ENCODE measurements at regions not wholly inside any gene's neighbourhood (a gene's known extent, or its start where the extent isn't known, plus 50 kb on each side); places are given as distances from the start of the nearest gene placed in this dataset.

DNA sequence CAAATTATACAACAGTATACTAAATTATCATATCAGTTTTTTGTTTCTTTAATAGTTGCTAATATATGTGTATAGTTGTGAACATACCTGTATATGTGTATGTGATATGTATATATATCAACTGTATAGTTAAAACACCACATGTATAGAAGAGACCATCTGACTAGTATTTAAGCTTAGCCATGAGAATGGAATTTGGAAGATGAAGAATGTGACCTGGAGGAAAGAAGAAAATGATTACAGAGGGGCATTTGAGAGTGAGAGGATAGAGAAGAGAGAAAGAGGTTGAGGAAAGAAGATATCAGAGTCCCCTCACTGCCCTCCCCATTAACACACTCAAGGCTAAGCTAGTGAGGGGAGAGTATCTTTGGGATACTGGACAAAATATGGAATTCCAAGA, 335.9 kb downstream of the BCKDHB start:
- peak; percentile 39 for DNase-seq

DNA sequence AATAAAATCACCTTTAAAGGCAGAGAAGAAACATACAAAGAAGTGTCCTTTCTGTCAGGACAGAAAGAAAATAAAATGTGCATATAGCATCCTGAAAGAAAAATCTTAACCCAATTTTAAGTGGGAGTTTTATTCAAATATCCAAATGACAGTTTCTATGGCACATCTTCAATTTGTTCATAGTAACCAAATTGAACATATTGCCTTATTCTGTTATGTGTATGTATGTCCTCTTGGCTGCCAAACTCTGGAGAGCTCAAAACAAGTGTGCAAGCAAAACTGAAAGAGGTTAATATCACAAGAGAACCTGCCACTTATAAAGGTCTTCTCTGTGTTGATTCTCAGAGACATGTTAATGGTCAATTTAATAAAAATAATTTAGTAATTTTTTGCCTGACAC, 334.7 kb downstream of the BCKDHB start:
- DNase-seq: no peak

DNA sequence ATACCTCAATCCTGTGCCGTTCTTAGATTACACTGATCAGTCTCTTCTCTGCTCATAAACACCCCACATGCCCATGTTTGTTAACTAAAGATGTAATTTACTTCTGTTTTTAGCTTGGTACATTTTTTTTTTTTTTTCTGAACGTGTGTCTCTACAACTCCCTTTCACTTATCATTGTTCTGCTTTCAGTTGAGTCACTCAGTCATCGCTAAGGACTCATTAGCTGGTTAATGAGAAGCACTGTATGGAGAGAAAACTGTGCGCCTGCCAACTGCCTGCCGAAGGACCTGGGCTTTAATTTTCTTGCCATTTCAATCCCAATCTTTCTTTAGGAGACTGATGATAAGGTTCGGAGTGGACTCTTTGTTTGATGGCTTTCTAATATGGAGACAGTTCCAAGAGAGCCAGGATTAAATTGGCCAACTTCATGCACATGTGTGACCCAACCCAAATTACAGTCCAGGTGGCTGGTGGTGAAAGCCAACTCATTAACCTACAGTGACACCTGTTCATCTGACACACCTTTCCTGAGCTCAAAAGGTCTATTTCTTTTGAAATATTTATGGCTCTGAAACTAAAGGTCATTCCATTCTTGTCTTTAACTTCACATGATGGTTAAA, 334.1 kb downstream of the BCKDHB start:
- DNase-seq: no peak

DNA sequence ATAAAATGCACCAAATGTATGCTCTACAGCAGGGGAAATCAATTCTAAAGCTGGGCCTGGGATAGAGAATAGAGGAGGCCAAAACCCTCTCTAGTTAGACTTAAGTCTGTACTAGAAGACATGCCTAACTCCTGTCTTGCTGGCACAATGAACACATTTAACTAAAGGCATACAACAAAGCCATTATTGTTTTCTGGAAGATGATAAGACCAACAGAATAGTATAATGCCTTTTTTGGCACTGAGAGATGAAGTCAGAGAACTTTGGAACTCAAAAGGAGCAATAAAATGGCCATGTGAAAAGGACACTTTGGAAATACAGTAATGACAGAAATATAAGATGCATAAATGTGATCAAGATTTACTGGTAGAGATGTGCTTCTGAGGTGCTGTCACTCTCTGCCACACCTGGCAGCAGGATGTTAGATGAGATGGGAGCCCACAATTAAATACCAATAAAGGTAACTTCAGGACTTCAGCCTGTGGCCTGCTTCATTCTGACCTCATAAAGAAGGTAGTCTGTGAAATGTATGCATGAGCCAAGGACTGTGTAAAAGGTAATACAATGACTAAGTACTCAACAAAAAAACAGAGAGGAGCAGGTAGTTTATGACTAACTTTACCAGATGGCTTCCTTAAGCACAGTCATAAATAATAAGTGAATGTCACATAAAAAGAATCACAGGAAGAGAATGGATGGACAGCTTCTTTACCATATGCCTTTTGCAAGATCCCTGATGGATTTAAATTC, 333.4 kb downstream of the BCKDHB start:
- DNase-seq: no peak

DNA sequence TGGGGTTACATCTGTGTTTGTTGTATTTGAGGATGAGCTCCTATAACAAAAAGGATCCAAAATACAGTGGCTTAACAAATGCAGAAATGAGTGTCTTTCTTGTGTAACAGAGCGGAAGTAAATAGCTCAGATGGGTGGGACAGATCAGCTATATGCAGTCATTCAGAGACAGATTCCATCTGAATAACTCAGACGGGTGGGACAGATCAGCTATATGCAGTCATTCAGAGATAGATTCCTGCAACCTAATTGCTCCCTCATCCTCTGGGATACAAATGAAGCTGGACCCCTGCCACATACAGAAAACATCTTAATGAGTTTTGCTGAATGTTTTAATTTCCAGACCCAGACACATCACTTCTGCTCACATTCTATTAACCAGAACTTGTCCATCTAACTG, 332.3 kb downstream of the BCKDHB start:
- peak; percentile 95 for DNase-seq

DNA sequence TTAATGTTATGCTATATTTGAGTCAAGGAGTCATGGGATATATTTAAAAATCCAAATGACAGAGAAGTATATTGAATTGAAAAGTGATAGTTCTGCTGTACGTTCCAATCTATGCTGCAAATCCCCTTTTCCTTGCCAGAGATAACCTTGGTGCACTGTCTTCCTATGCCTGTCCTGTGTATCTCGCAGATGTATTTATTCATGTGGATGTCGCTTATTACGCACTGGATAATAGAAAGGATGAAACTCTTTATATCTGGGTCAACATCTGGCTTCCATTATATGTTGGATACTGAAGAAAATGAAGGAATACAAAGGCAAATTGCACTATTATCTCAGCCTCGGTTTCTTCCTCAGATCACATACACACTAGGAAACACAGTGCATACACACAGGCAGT, 331.3 kb downstream of the BCKDHB start:
- no peak for DNase-seq

DNA sequence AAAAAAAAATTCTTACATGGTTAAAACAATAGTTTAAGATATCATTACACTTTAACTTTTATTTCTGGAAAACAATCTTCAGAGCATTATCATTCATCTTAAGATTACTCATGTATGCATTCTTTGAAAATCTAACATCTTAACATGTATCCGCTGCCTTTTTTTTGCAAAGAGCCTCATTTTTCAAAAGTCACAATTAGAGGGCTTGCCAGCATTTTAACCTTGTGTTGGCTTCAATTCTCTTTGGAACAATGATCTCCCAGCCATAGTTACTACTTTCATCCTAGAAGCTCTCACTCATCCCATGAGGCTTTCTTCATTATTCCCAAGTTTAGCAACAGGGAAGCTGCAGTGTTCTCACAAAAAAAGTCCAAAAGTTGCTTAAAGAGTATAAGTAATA, 330.8 kb downstream of the BCKDHB start:
- DNase-seq: peak; percentile 80

DNA sequence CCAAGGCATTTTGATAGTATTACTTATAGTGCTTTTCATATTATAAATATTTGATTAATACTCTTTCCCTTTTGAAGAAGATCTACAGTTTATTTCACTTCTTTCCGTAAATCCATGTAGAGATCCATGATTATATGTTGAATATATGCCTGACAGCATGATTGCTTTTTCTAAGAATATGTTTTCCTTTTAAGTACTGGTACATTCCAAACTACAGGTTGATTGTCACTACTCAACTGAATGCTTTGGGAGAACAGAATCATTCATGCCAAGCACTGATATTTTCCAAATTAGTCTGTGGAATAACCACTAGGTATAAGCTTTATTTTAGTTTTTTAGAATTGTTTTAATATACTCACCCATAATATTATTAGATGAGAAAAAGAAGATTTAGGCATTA, 330.2 kb downstream of the BCKDHB start:
- no peak for DNase-seq

DNA sequence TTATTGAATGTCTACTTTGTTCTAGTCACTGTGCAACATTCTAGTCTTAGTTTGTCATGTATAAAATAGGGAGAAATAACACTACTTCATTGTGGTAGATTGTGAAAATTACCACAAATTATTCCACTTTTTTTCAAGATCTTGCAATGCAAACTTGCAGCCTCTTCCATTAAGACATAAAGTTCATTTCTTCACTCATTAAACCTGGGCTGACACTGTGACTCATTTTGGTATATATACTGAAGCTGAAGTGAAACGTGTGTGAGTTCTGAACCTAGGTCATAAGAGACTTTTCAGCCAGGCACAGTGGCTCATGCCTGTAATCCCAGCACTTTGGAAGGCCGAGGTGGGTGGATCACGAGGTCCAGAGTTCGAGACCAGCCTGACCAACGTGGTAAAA, 329.0 kb downstream of the BCKDHB start:
- no peak for DNase-seq

DNA sequence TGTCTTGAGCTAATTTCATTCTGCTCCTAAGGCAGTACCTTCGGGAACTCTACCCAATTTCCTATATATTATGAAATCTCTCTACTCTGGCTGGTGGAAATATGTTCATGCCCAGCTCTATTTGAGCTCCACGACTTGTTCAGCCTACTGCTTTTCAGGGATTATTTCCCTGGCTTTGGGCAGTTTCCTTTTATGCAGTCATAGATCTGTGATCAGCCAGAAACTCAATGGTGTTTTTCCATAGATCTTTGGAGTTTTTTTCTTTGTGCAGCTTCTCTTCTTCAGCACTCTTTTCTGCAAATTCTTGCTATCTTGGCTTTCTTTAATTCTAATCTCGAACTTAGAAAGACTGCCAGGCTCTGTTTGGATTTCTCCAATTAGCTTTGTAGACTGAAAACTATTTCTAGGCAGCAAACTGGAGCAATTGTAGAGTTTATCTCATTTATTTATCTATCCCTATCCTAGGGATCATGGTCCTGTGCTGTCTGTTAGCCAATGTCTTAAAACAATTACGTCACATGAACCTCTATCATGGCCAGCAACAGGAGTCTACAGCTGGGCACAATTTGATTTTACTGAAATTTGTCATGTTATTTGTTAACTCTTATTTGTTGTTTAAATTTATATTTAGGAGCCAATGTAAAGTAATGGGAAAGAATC, 328.4 kb downstream of the BCKDHB start:
- no peak for DNase-seq

DNA sequence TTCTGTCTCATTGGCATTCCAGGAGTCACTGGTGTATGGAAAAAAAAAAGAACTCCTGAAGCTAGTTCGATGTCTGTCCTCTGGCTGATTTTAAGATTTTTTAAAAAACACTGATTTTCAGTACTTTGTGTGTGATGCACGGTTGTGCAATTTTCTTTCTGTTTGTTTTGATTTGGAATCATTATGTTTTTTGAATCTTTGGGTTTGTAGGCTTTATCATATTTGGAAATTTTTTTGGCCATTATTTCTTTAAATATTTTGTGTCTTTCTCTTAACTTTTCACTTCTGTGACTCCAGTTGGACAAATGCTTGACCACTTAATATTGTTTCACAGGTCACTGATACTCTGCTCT, 327.2 kb downstream of the BCKDHB start:
- DNase-seq: no peak

DNA sequence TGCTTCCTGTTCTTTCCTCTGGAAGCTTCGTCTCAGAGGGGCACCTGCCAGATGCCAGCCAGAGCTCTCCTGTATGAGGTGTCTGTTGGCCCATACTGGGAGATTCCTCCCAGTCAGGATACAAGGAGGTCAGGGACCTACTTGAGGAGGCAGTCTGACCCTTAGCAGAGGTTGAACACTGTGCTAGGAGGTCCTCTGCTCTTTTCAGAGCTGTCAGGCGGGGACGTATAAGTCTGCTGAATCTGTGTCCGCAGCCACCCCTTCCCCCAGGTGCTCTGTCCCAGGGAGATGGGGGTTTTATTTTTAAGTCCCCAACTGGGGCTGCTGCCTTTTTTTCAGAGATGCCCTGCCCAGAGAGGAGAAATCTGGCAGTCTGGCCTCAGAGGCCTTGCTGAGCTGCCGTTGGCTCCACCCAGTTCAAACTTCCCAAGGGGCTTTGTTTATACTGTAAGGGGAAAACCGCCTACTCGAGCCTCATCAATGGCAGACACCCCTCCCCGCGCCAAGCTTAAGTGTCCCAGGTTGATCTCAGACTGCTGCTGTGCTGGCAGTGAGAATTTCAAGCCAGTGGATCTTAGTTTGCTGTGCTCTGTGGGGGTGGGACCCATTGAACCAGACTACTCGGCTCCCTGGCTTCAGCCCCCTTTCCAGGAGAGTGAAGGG, 326.7 kb downstream of the BCKDHB start:
- no peak for DNase-seq

DNA sequence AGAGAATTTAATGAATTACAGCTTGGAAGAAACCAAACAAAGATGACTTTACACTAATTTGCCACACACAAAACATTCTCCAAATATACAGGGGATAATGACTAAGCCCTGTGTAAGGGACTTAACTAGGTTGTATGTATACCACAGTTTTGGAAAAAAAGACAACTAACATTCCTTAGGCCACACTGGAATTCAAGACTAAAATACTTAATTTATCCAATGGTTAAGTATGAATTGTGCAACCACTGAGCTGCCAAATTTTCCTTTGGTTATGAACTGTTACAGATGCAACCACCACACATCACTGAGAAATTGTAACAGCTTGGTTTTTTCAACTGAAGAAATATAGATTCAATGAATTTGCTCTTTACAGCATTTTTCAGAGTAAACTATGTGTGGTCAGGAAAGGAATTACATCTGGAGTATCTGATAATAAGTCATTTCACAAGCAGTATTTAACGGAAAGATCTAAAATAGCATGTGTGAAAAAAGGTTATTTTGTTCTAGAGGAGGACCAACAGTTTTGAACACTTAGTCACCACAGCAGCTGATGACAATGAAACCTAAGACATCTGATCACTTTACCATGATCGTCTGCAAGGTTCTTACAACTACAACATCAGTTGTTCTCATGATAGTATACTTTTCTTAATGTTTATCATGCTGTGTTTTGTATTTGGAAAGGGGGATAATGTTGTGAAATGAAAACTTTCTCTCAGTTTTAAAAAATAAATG, 318.8 kb downstream of the BCKDHB start:
- DNase-seq: peak; percentile 100

DNA sequence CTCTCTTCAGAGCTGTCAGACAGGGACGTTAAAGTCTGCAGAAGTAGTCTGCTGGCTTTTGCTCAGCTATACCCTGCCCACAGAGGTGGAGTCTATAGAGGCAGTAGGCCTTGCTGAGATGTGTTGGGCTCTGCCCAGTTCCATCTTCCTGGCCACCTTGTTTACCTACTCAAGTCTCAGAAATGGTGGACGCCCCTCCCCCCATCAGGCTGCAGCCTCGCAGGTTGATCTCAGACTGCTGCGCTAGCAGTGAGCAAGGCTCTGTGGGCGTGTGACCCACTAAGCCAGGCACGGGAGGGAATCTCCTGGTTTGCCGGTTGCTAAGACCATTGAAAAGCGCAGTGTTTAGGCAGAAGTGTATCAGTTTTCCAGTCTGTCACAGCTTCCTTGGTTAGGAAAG, 305.0 kb downstream of the BCKDHB start:
- DNase-seq: no peak

DNA sequence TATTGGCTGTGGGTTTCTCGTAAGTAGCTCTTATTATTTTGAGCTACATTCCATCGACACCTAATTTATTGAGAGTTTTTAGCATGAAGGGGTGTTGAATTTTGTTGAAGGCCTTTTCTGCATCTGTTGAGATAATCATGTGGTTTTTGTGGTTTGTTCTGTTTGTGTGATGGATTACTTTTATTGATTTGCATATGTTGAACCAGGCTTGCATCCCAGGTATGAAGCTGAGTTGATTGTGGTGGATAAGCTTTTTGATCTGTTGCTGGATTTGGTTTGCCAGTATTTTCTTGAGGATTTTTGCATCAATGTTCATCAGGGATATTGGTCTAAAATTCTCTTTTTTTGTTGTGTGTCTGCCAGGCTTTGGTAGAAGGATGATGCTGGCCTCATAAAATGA, 301.5 kb downstream of the BCKDHB start:
- DNase-seq: peak; percentile 81

DNA sequence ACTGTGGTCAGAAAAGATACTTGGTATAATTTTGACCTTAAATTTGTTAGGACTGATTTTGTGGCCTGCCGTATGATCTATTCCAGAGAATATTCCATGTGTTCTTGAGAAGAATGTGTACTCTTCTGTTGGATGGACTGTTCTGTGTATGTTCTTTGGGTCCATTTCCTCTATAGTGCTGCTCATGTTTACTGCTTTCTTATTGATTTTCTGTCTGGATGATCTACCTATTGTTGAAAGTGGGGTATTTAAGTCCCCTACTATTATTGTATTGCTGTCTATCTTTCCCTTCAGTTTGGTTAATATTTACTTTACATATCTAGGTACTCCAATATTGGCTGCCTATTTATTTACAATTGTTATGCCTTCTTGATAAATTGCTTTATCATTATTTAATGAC, 298.4 kb downstream of the BCKDHB start:
- DNase-seq: no peak

DNA sequence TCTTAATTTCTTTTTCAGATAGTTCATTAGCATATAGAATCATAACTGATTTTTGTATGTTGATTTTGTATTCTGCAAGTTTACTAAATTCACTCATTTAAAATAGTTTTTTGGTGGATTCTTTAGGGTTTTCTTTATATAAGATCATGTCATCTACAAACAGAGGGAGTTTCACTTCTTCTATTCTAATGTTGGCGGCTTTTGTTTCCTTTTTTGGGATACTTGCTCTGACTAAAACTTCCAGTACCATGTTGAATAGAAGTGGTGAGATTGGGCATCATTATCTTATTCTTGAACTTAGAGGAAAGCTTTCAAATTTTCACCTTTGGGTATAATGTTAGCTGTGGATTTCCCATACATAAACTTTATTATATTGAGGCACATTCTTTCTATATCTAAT, 296.9 kb downstream of the BCKDHB start:
- no peak for DNase-seq

DNA sequence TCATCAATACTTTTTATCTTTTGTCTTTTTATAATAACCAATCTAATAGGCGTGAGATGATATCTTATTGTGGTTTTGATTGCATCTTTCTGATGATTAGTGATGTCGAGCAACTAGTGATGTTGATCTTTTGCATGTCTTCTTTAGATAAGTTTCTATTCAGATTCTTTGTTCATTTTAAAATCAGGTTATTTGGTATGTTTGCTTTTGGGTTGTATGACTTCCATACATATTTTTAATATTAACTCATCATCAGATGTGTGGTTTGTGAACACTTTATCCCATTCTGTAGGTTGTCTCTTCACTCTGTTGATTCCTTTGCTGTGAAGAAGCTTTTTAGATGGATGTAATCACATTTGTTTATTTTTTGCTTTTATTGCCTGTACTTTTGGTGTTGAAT, 295.8 kb downstream of the BCKDHB start:
- peak; percentile 57 for DNase-seq
